ENCODE measurements at regions not wholly inside any gene's neighbourhood (a gene's known extent, or its start where the extent isn't known, plus 50 kb on each side); places are given as distances from the start of the nearest gene placed in this dataset.

DNA sequence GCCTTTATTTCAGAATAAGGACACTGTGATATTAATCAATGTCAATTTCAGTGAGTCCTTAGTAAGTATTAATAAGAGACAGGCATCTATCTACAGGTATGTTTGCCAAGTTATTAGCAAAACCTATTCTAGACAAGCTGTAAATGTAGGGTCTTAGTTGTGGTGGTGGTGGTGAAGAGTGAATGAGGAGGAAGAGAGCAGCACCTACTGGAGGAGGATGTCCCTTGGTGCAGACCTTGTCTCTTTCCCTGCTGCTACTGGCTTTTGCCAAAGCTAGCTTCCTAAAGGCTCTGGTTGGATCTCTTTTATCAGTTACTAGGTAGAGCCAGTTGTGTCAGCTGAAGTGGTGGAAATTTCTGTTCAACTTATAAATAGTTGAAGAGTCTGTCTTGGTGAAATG, 304.8 kb upstream of the ATP2B1 start:
- Histone ChIP-seq H3K4me2 (ENCODE audit: low read depth, low read length) (no peak overlapping the region), H3K79me2 (ENCODE audit: low read length) (no peaks in the 10 kb centered on the region), H4K20me1 (ENCODE audit: insufficient read depth, low read length) (no peaks in the 10 kb centered on the region), H3K36me3 (replicated peaks; ENCODE audit: insufficient read depth, low read length) (no peaks in the 10 kb centered on the region), H3K4me3 (ENCODE audit: low read length) (no peak overlapping the region), H3F3A (ENCODE audit: insufficient read depth, low read length) (no peaks in the 10 kb centered on the region), H2AFZ (ENCODE audit: low read length) (no peak overlapping the region), H3K27me3 (replicated peaks; ENCODE audit: insufficient read depth, low read length) (no peaks in the 10 kb centered on the region), H3K27ac (ENCODE audit: low read length) (no peak overlapping the region), H3K4me1 (ENCODE audit: low read length) (no peaks in the 10 kb centered on the region), H3K9me3 (replicated peaks; ENCODE audit: insufficient read depth, low read length) (no peaks in the 10 kb centered on the region), H3K9me2 (replicated peaks; ENCODE audit: insufficient read depth, low read length) (no peaks in the 10 kb centered on the region), H3K9ac (ENCODE audit: low read length) (no peak overlapping the region)
- no peak for TF ChIP-seq CTCF (IDR thresholded peaks at IDR 0.05; ENCODE audit: low read length)
- no peak for DNase-seq

GRCh38 chr12:90010089-90010488, 301.5 kb upstream of the ATP2B1 start:
- no peaks in the 10 kb centered on the region for H3K36me3 ChIP-seq (replicated peaks; ENCODE audit: insufficient read depth, low read length)
- H3K9me2 ChIP-seq (replicated peaks; ENCODE audit: insufficient read depth, low read length): no peaks in the 10 kb centered on the region
- no peaks in the 10 kb centered on the region for H3K79me2 ChIP-seq (ENCODE audit: low read length)
- no peak overlapping the region for H3K4me3 ChIP-seq (ENCODE audit: low read length)
- DNase-seq: no peak
- H3K9me3 ChIP-seq (replicated peaks; ENCODE audit: insufficient read depth, low read length): no peaks in the 10 kb centered on the region
- H3K4me1 ChIP-seq (ENCODE audit: low read length): no peaks in the 10 kb centered on the region
- H3K4me2 ChIP-seq (ENCODE audit: low read depth, low read length): no peak overlapping the region
- TF ChIP-seq CTCF (IDR thresholded peaks at IDR 0.05; ENCODE audit: low read length): no peak
- TF ChIP-seq EZH2phosphoT487 (IDR thresholded peaks at IDR 0.05; ENCODE audit: low read length): no peak
- no peak for TF ChIP-seq EZH2 (optimal IDR thresholded peaks at IDR 0.05; ENCODE audit: low read depth, low read length)
- no peak overlapping the region for H2AFZ ChIP-seq (ENCODE audit: low read length)
- H3K9ac ChIP-seq (ENCODE audit: low read length): no peak overlapping the region
- no peaks in the 10 kb centered on the region for H3K27me3 ChIP-seq (replicated peaks; ENCODE audit: insufficient read depth, low read length)
- no peaks in the 10 kb centered on the region for H3F3A ChIP-seq (ENCODE audit: insufficient read depth, low read length)
- no peaks in the 10 kb centered on the region for H4K20me1 ChIP-seq (ENCODE audit: insufficient read depth, low read length)
- no peak overlapping the region for H3K27ac ChIP-seq (ENCODE audit: low read length)

GRCh38 chr12:90008277-90008676, 299.6 kb upstream of the ATP2B1 start:
- Histone ChIP-seq H3F3A (ENCODE audit: insufficient read depth, low read length) (no peaks in the 10 kb centered on the region), H4K20me1 (ENCODE audit: insufficient read depth, low read length) (no peaks in the 10 kb centered on the region), H3K27ac (ENCODE audit: low read length) (no peak overlapping the region), H3K9ac (ENCODE audit: low read length) (no peak overlapping the region), H3K27me3 (replicated peaks; ENCODE audit: insufficient read depth, low read length) (no peaks in the 10 kb centered on the region), H2AFZ (ENCODE audit: low read length) (no peak overlapping the region), H3K9me3 (replicated peaks; ENCODE audit: insufficient read depth, low read length) (no peaks in the 10 kb centered on the region), H3K4me3 (ENCODE audit: low read length) (no peak overlapping the region), H3K36me3 (replicated peaks; ENCODE audit: insufficient read depth, low read length) (no peaks in the 10 kb centered on the region), H3K9me2 (replicated peaks; ENCODE audit: insufficient read depth, low read length) (no peaks in the 10 kb centered on the region), H3K4me2 (ENCODE audit: low read depth, low read length) (no peak overlapping the region), H3K79me2 (ENCODE audit: low read length) (no peaks in the 10 kb centered on the region), H3K4me1 (ENCODE audit: low read length) (no peaks in the 10 kb centered on the region)
- no peak for TF ChIP-seq EZH2phosphoT487 (IDR thresholded peaks at IDR 0.05; ENCODE audit: low read length)
- TF ChIP-seq EZH2 (optimal IDR thresholded peaks at IDR 0.05; ENCODE audit: low read depth, low read length): no peak
- TF ChIP-seq CTCF (IDR thresholded peaks at IDR 0.05; ENCODE audit: low read length): no peak
- DNase-seq: no peak
